ENCODE measurements at regions not wholly inside any gene's neighbourhood (a gene's known extent, or its start where the extent isn't known, plus 50 kb on each side); places are given as distances from the start of the nearest gene placed in this dataset.

DNA sequence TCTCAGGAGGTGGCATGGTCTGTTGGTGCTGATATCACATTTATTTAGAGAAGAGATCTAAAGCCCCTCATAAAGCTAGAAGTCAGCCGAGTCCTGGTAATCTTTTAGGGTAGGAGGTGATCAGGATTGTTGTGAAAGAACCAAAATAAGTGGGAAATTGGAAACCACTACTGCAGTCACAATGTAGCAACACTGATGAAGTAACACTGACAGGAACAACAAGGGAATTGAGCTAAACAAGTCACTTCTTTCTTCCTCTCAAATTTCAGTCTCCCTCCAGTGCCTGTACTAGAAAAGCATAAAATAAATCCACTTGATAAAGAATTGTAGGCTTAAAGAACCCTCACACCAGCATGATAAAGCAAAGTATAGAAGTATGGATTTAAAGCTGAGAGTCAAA lies 1509.0 kb downstream of the GRIK2 start:
- Histone ChIP-seq H3K4me3 (ENCODE audit: low read depth in 2 of 2, low read length in 2 of 2) (no peak overlapping the region), H3K27ac (ENCODE audit: low read length) (no peak overlapping the region), H3K9me3 (ENCODE audit: control insufficient read depth, insufficient read depth, low read depth, low read length) (no peaks in the 10 kb centered on the region), H3K36me3 (ENCODE audit: control insufficient read depth, insufficient read depth, low read length) (no peaks in the 10 kb centered on the region), H3K4me1 (ENCODE audit: control insufficient read depth, insufficient read depth, low read length) (no peaks in the 10 kb centered on the region), H3K27me3 (ENCODE audit: control insufficient read depth, insufficient read depth, low read length) (no peaks in the 10 kb centered on the region)
- POLR2A ChIA-PET: no interaction called here
- DNase-seq (ENCODE audit: low read depth, low spot score) (no peak), ATAC-seq (no peak)
- BruUV-seq (replicated peaks): no TSS peak
- intact Hi-C loops (cut with micrococcal nuclease; ENCODE audit: unreplicated experiment): no loop called here
- no peak for TF ChIP-seq POLR2AphosphoS5 (IDR thresholded peaks at IDR 0.05; ENCODE audit: low read depth, low read length)
- TF ChIP-seq, protein P1, sequence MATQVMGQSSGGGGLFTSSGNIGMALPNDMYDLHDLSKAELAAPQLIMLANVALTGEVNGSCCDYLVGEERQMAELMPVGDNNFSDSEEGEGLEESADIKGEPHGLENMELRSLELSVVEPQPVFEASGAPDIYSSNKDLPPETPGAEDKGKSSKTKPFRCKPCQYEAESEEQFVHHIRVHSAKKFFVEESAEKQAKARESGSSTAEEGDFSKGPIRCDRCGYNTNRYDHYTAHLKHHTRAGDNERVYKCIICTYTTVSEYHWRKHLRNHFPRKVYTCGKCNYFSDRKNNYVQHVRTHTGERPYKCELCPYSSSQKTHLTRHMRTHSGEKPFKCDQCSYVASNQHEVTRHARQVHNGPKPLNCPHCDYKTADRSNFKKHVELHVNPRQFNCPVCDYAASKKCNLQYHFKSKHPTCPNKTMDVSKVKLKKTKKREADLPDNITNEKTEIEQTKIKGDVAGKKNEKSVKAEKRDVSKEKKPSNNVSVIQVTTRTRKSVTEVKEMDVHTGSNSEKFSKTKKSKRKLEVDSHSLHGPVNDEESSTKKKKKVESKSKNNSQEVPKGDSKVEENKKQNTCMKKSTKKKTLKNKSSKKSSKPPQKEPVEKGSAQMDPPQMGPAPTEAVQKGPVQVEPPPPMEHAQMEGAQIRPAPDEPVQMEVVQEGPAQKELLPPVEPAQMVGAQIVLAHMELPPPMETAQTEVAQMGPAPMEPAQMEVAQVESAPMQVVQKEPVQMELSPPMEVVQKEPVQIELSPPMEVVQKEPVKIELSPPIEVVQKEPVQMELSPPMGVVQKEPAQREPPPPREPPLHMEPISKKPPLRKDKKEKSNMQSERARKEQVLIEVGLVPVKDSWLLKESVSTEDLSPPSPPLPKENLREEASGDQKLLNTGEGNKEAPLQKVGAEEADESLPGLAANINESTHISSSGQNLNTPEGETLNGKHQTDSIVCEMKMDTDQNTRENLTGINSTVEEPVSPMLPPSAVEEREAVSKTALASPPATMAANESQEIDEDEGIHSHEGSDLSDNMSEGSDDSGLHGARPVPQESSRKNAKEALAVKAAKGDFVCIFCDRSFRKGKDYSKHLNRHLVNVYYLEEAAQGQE (IDR thresholded peaks at IDR 0.05; ENCODE audit: insufficient read depth in 1 of 2, low read depth in 2 of 2, low read length in 1 of 2): no peak
- no peak for TF ChIP-seq SIN3A (IDR thresholded peaks at IDR 0.05; ENCODE audit: borderline replicate concordance, insufficient read depth, low read depth, low read length)
- no peak for TF ChIP-seq TCF7L2 (IDR thresholded peaks at IDR 0.05; ENCODE audit: low read depth, low read length)
- TF ChIP-seq, protein P2, sequence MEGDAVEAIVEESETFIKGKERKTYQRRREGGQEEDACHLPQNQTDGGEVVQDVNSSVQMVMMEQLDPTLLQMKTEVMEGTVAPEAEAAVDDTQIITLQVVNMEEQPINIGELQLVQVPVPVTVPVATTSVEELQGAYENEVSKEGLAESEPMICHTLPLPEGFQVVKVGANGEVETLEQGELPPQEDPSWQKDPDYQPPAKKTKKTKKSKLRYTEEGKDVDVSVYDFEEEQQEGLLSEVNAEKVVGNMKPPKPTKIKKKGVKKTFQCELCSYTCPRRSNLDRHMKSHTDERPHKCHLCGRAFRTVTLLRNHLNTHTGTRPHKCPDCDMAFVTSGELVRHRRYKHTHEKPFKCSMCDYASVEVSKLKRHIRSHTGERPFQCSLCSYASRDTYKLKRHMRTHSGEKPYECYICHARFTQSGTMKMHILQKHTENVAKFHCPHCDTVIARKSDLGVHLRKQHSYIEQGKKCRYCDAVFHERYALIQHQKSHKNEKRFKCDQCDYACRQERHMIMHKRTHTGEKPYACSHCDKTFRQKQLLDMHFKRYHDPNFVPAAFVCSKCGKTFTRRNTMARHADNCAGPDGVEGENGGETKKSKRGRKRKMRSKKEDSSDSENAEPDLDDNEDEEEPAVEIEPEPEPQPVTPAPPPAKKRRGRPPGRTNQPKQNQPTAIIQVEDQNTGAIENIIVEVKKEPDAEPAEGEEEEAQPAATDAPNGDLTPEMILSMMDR (IDR thresholded peaks at IDR 0.05): no peak
- CTCF ChIA-PET: no interaction called here
- in situ Hi-C loops (cut with HindIII; ENCODE audit: low pct_unique_long_range_greater_than_20kb, low sequenced_read_pairs): no loop called here

DNA sequence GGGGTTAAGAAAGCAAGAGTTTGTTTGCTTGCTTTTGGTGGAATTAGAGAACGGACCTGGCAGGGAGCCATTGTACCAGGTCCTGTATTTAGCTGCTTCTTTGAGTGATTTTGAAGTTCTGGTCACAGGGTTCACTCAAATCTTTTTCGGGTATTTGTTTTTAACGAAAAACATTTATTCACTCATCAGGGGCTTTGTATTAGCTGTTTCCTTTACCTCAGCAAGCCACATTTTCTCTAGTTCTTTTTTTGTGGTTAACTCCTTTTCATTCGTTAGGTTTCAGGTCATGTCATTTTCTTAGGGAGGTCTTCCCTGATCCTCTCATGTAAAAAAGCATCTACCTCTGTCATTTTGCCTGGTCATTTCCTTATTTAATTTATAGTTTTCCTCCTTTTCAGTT lies 1502.2 kb downstream of the GRIK2 start:
- CTCF ChIA-PET: no interaction called here
- no peaks in the 10 kb centered on the region for H3K36me3 ChIP-seq (ENCODE audit: control insufficient read depth, insufficient read depth, low read length)
- no peak overlapping the region for H3K4me3 ChIP-seq (ENCODE audit: low read depth in 2 of 2, low read length in 2 of 2)
- ATAC-seq (no peak), DNase-seq (ENCODE audit: low read depth, low spot score) (no peak)
- H3K27me3 ChIP-seq (ENCODE audit: control insufficient read depth, insufficient read depth, low read length): no peaks in the 10 kb centered on the region
- no peaks in the 10 kb centered on the region for H3K4me1 ChIP-seq (ENCODE audit: control insufficient read depth, insufficient read depth, low read length)
- H3K27ac ChIP-seq (ENCODE audit: low read length): no peak overlapping the region
- intact Hi-C loops (cut with micrococcal nuclease; ENCODE audit: unreplicated experiment) (no loop called here), in situ Hi-C loops (cut with HindIII; ENCODE audit: low pct_unique_long_range_greater_than_20kb, low sequenced_read_pairs) (no loop called here)
- POLR2A ChIA-PET: no interaction called here
- no TSS peak for BruUV-seq (replicated peaks)
- no peak for TF ChIP-seq POLR2AphosphoS5 (IDR thresholded peaks at IDR 0.05; ENCODE audit: low read depth, low read length)
- no peak for TF ChIP-seq TCF7L2 (IDR thresholded peaks at IDR 0.05; ENCODE audit: low read depth, low read length)
- TF ChIP-seq, protein P1 (IDR thresholded peaks at IDR 0.05; ENCODE audit: insufficient read depth in 1 of 2, low read depth in 2 of 2, low read length in 1 of 2): no peak
- TF ChIP-seq, protein P2 (IDR thresholded peaks at IDR 0.05): no peak
- no peak for TF ChIP-seq SIN3A (IDR thresholded peaks at IDR 0.05; ENCODE audit: borderline replicate concordance, insufficient read depth, low read depth, low read length)
- no peaks in the 10 kb centered on the region for H3K9me3 ChIP-seq (ENCODE audit: control insufficient read depth, insufficient read depth, low read depth, low read length)

Data from Panc1 (cell line).